ENCODE measurements at regions not wholly inside any gene's neighbourhood (a gene's known extent, or its start where the extent isn't known, plus 50 kb on each side); places are given as distances from the start of the nearest gene placed in this dataset.
A peak's percentile ranks its signal among the peaks of the same experiment; 100 is the strongest.

GRCh38 chr1:79662596-79662995 lies 656.1 kb upstream of the ADGRL4 start:
- Histone ChIP-seq H3K27me3 (ENCODE audit: insufficient read depth, low read length) (no peaks in the 10 kb centered on the region), H3K36me3 (ENCODE audit: insufficient read depth, low read depth, low read length) (no peaks in the 10 kb centered on the region), H3K9ac (ENCODE audit: low read depth, low read length) (no peak overlapping the region), H3K4me1 (ENCODE audit: insufficient read depth, low read length) (peaks cover 14% of the 10 kb centered on the region; the same call in 1 of the 2 replicates), H3K9me3 (ENCODE audit: insufficient read depth, low read depth, low read length) (peaks cover 5% of the 10 kb centered on the region; the same call in 1 of the 2 replicates), H3K27ac (ENCODE audit: low read length) (no peak overlapping the region), H3K4me3 (ENCODE audit: low read length) (no peak overlapping the region)

GRCh38 chr1:79660129-79660528 lies 653.6 kb upstream of the ADGRL4 start:
- no peak overlapping the region for H3K9ac ChIP-seq (ENCODE audit: low read depth, low read length)
- peaks cover 16% of the 10 kb centered on the region; the same call in 1 of the 2 replicates for H3K4me1 ChIP-seq (ENCODE audit: insufficient read depth, low read length)
- no peak overlapping the region for H3K4me3 ChIP-seq (ENCODE audit: low read length)
- no peaks in the 10 kb centered on the region for H3K9me3 ChIP-seq (ENCODE audit: insufficient read depth, low read depth, low read length)
- H3K27ac ChIP-seq (ENCODE audit: low read length) = no peak overlapping the region
- no peaks in the 10 kb centered on the region for H3K27me3 ChIP-seq (ENCODE audit: insufficient read depth, low read length)
- no peaks in the 10 kb centered on the region for H3K36me3 ChIP-seq (ENCODE audit: insufficient read depth, low read depth, low read length)

- Histone ChIP-seq H3K4me1 (ENCODE audit: insufficient read depth, low read length) (peaks cover 16% of the 10 kb centered on the region; the same call in 1 of the 2 replicates), H3K4me3 (ENCODE audit: low read length) (no peak overlapping the region), H3K9ac (ENCODE audit: low read depth, low read length) (0 out of 2 replicates have a peak overlapping the region, but pooled peaks have one; percentile 7), H3K9me3 (ENCODE audit: insufficient read depth, low read depth, low read length) (no peaks in the 10 kb centered on the region), H3K27ac (ENCODE audit: low read length) (no peak overlapping the region), H3K27me3 (ENCODE audit: insufficient read depth, low read length) (no peaks in the 10 kb centered on the region), H3K36me3 (ENCODE audit: insufficient read depth, low read depth, low read length) (no peaks in the 10 kb centered on the region)
Observed at GRCh38 chr1:79657951-79658658, 651.6 kb upstream of the ADGRL4 start.

- Histone ChIP-seq H3K4me1 (ENCODE audit: insufficient read depth, low read length) (peaks cover 16% of the 10 kb centered on the region; the same call in 1 of the 2 replicates), H3K36me3 (ENCODE audit: insufficient read depth, low read depth, low read length) (no peaks in the 10 kb centered on the region), H3K9ac (ENCODE audit: low read depth, low read length) (no peak overlapping the region), H3K27ac (ENCODE audit: low read length) (no peak overlapping the region), H3K4me3 (ENCODE audit: low read length) (no peak overlapping the region), H3K27me3 (ENCODE audit: insufficient read depth, low read length) (no peaks in the 10 kb centered on the region), H3K9me3 (ENCODE audit: insufficient read depth, low read depth, low read length) (no peaks in the 10 kb centered on the region)
Observed at GRCh38 chr1:79655876-79656275, 649.3 kb upstream of the ADGRL4 start.

- Histone ChIP-seq H3K9ac (ENCODE audit: low read depth, low read length) (no peak overlapping the region), H3K9me3 (ENCODE audit: insufficient read depth, low read depth, low read length) (no peaks in the 10 kb centered on the region), H3K27ac (ENCODE audit: low read length) (no peak overlapping the region), H3K36me3 (ENCODE audit: insufficient read depth, low read depth, low read length) (no peaks in the 10 kb centered on the region), H3K4me1 (ENCODE audit: insufficient read depth, low read length) (peaks cover under 1% of the 10 kb centered on the region; the same call in 1 of the 2 replicates), H3K27me3 (ENCODE audit: insufficient read depth, low read length) (no peaks in the 10 kb centered on the region), H3K4me3 (ENCODE audit: low read length) (no peak overlapping the region)
Observed at GRCh38 chr1:79652426-79652825, 645.9 kb upstream of the ADGRL4 start.

- Histone ChIP-seq H3K9me3 (ENCODE audit: insufficient read depth, low read depth, low read length) (no peaks in the 10 kb centered on the region), H3K36me3 (ENCODE audit: insufficient read depth, low read depth, low read length) (no peaks in the 10 kb centered on the region), H3K4me3 (ENCODE audit: low read length) (no peak overlapping the region), H3K9ac (ENCODE audit: low read depth, low read length) (no peak overlapping the region), H3K27ac (ENCODE audit: low read length) (no peak overlapping the region), H3K4me1 (ENCODE audit: insufficient read depth, low read length) (peaks cover 9% of the 10 kb centered on the region; the same call in 1 of the 2 replicates), H3K27me3 (ENCODE audit: insufficient read depth, low read length) (no peaks in the 10 kb centered on the region)
Observed at GRCh38 chr1:79648126-79648525, 641.6 kb upstream of the ADGRL4 start.

- Histone ChIP-seq H3K4me1 (ENCODE audit: insufficient read depth, low read length) (peaks cover 9% of the 10 kb centered on the region; the same call in 1 of the 2 replicates), H3K9me3 (ENCODE audit: insufficient read depth, low read depth, low read length) (no peaks in the 10 kb centered on the region), H3K27me3 (ENCODE audit: insufficient read depth, low read length) (no peaks in the 10 kb centered on the region), H3K27ac (ENCODE audit: low read length) (no peak overlapping the region), H3K36me3 (ENCODE audit: insufficient read depth, low read depth, low read length) (no peaks in the 10 kb centered on the region), H3K4me3 (ENCODE audit: low read length) (no peak overlapping the region), H3K9ac (ENCODE audit: low read depth, low read length) (no peak overlapping the region)
Observed at GRCh38 chr1:79646880-79647279, 640.4 kb upstream of the ADGRL4 start.

GRCh38 chr1:79638382-79638781 lies 631.9 kb upstream of the ADGRL4 start:
- Histone ChIP-seq H3K9ac (ENCODE audit: low read depth, low read length) (no peak overlapping the region), H3K4me1 (ENCODE audit: insufficient read depth, low read length) (no peaks in the 10 kb centered on the region), H3K27me3 (ENCODE audit: insufficient read depth, low read length) (no peaks in the 10 kb centered on the region), H3K27ac (ENCODE audit: low read length) (no peak overlapping the region), H3K36me3 (ENCODE audit: insufficient read depth, low read depth, low read length) (no peaks in the 10 kb centered on the region), H3K4me3 (ENCODE audit: low read length) (no peak overlapping the region), H3K9me3 (ENCODE audit: insufficient read depth, low read depth, low read length) (no peaks in the 10 kb centered on the region)

- Histone ChIP-seq H3K27ac (ENCODE audit: low read length) (no peak overlapping the region), H3K4me1 (ENCODE audit: insufficient read depth, low read length) (no peaks in the 10 kb centered on the region), H3K4me3 (ENCODE audit: low read length) (no peak overlapping the region), H3K27me3 (ENCODE audit: insufficient read depth, low read length) (no peaks in the 10 kb centered on the region), H3K9ac (ENCODE audit: low read depth, low read length) (no peak overlapping the region), H3K36me3 (ENCODE audit: insufficient read depth, low read depth, low read length) (no peaks in the 10 kb centered on the region), H3K9me3 (ENCODE audit: insufficient read depth, low read depth, low read length) (no peaks in the 10 kb centered on the region)
Observed at GRCh38 chr1:79633456-79633855, 626.9 kb upstream of the ADGRL4 start.

- no peak overlapping the region for H3K27ac ChIP-seq (ENCODE audit: low read length)
- no peak overlapping the region for H3K4me3 ChIP-seq (ENCODE audit: low read length)
- H3K27me3 ChIP-seq (ENCODE audit: insufficient read depth, low read length) = no peaks in the 10 kb centered on the region
- no peaks in the 10 kb centered on the region for H3K9me3 ChIP-seq (ENCODE audit: insufficient read depth, low read depth, low read length)
- no peaks in the 10 kb centered on the region for H3K36me3 ChIP-seq (ENCODE audit: insufficient read depth, low read depth, low read length)
- H3K4me1 ChIP-seq (ENCODE audit: insufficient read depth, low read length) = no peaks in the 10 kb centered on the region
- no peak overlapping the region for H3K9ac ChIP-seq (ENCODE audit: low read depth, low read length)
Observed at GRCh38 chr1:79629414-79629813, 622.9 kb upstream of the ADGRL4 start.

GRCh38 chr1:79617777-79618176 lies 611.2 kb upstream of the ADGRL4 start:
- Histone ChIP-seq H3K4me1 (ENCODE audit: insufficient read depth, low read length) (no peaks in the 10 kb centered on the region), H3K36me3 (ENCODE audit: insufficient read depth, low read depth, low read length) (no peaks in the 10 kb centered on the region), H3K4me3 (ENCODE audit: low read length) (no peak overlapping the region), H3K9me3 (ENCODE audit: insufficient read depth, low read depth, low read length) (peaks cover 5% of the 10 kb centered on the region), H3K9ac (ENCODE audit: low read depth, low read length) (no peak overlapping the region), H3K27ac (ENCODE audit: low read length) (no peak overlapping the region), H3K27me3 (ENCODE audit: insufficient read depth, low read length) (no peaks in the 10 kb centered on the region)

GRCh38 chr1:79614762-79615161 lies 608.2 kb upstream of the ADGRL4 start:
- H3K27me3 ChIP-seq (ENCODE audit: insufficient read depth, low read length) = no peaks in the 10 kb centered on the region
- H3K4me3 ChIP-seq (ENCODE audit: low read length) = no peak overlapping the region
- H3K9ac ChIP-seq (ENCODE audit: low read depth, low read length) = no peak overlapping the region
- H3K27ac ChIP-seq (ENCODE audit: low read length) = no peak overlapping the region
- H3K36me3 ChIP-seq (ENCODE audit: insufficient read depth, low read depth, low read length) = no peaks in the 10 kb centered on the region
- H3K9me3 ChIP-seq (ENCODE audit: insufficient read depth, low read depth, low read length) = no peaks in the 10 kb centered on the region
- H3K4me1 ChIP-seq (ENCODE audit: insufficient read depth, low read length) = no peaks in the 10 kb centered on the region

Measured in iPS-20b (cell line).